ENCODE measurements at regions not wholly inside any gene's neighbourhood (a gene's known extent, or its start where the extent isn't known, plus 50 kb on each side); places are given as distances from the start of the nearest gene placed in this dataset.

DNA sequence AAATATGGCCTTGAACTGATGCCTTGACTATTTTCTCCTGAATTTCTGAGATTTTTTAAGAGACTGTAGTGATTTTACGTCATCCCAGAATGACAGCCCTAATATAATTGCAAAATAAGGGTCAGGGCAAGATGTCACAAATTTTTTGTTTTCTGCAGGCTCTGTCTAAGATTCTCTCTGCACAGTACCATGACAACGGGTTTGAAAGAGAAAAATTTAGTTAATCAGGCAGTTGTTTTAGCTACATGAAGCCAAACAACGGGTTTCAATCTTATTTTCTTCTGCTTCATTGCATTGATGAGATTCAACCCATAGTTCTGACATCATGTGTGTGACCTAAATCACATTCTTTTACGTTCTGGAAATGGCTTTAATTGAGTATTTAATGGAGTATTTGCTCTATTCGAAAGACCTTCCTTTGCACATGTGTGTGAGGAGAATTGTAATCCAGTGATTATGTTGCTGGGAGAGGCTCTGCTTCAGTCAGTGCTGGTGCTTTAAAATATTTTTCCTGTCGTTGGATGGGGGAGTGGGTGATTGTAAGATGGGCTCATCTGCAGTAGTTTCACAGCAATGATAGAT, 118.0 kb upstream of the RHOBTB1 start:
- TF ChIP-seq, protein P1, sequence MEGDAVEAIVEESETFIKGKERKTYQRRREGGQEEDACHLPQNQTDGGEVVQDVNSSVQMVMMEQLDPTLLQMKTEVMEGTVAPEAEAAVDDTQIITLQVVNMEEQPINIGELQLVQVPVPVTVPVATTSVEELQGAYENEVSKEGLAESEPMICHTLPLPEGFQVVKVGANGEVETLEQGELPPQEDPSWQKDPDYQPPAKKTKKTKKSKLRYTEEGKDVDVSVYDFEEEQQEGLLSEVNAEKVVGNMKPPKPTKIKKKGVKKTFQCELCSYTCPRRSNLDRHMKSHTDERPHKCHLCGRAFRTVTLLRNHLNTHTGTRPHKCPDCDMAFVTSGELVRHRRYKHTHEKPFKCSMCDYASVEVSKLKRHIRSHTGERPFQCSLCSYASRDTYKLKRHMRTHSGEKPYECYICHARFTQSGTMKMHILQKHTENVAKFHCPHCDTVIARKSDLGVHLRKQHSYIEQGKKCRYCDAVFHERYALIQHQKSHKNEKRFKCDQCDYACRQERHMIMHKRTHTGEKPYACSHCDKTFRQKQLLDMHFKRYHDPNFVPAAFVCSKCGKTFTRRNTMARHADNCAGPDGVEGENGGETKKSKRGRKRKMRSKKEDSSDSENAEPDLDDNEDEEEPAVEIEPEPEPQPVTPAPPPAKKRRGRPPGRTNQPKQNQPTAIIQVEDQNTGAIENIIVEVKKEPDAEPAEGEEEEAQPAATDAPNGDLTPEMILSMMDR (IDR thresholded peaks at IDR 0.05), result no peak
- no peak for TF ChIP-seq POLR2A (IDR thresholded peaks at IDR 0.05)

Data from breast epithelium (tissue), 3 donors.